Coronary artery (tissue), 2 donors: ENCODE measurements at regions not wholly inside any gene's neighbourhood (a gene's known extent, or its start where the extent isn't known, plus 50 kb on each side); places are given as distances from the start of the nearest gene placed in this dataset.

Experiments
- DNase-seq: peaks from one replicate; pipeline ENCODE4 v3.0.0-alpha.2; 2017; ENCODE audit warnings: low spot score
- H3K27ac ChIP-seq, 2 donors: fragments of 200-600 bp; sonication (generic); one replicate each; pipeline ENCODE4 v1.5.1; 2016 to 2019
- H3K4me3 ChIP-seq: fragments of 200-600 bp; sonication (generic); 2 replicates; pipeline ENCODE4 v1.5.1; 2016; ENCODE audit warnings: mild to moderate bottlenecking, moderate library complexity
- CTCF ChIP-seq: fragments of 200-600 bp; sonication (generic); IDR thresholded peaks from one replicate; pipeline ENCODE4 v1.5.1; 2019; ENCODE audit warnings: antibody characterized with exemption

GRCh38 chr7:116418524-116418923 is 81.0 kb upstream of the CAV2 start:
- H3K4me3 ChIP-seq = no peak overlapping the region
- H3K27ac ChIP-seq = no peak overlapping the region
- no peak for TF ChIP-seq CTCF
- DNase-seq = no peak

- DNase-seq = no peak
- TF ChIP-seq CTCF = no peak
- Histone ChIP-seq H3K27ac (no peak overlapping the region), H3K4me3 (no peak overlapping the region)
Observed at GRCh38 chr7:116420003-116420402, 79.5 kb upstream of the CAV2 start.

GRCh38 chr7:116421298-116421697 is 78.2 kb upstream of the CAV2 start:
- no peak overlapping the region for H3K27ac ChIP-seq
- no peak for DNase-seq
- TF ChIP-seq CTCF = no peak
- H3K4me3 ChIP-seq = no peak overlapping the region

GRCh38 chr7:116422683-116423082 is 76.9 kb upstream of the CAV2 start:
- DNase-seq = no peak
- Histone ChIP-seq H3K27ac (no peak overlapping the region), H3K4me3 (no peak overlapping the region)
- TF ChIP-seq CTCF = no peak

- H3K27ac ChIP-seq = peak overlapping the region in 1 of 2 donors; percentile 19
- no peak for TF ChIP-seq CTCF
- DNase-seq = no peak
Observed at GRCh38 chr7:116423499-116423898, 76.0 kb upstream of the CAV2 start.

GRCh38 chr7:116425647-116426209 is 73.8 kb upstream of the CAV2 start:
- DNase-seq = no peak
- Histone ChIP-seq H3K27ac (peak overlapping the region in 1 of 2 donors; percentile 24), H3K4me3 (no peak overlapping the region)
- TF ChIP-seq CTCF = no peak

More at GRCh38 chr7:116423499-116423898, 76.0 kb upstream of the CAV2 start:
- H3K4me3 ChIP-seq = no peak overlapping the region

- TF ChIP-seq CTCF = no peak
- Histone ChIP-seq H3K4me3 (no peak overlapping the region), H3K27ac (peak overlapping the region; percentile 43)
- no peak for DNase-seq
Observed at GRCh38 chr7:116426428-116427156, 72.9 kb upstream of the CAV2 start.
